Activated CD4-positive, alpha-beta T cell treated with anti-CD3 and anti-CD28 coated beads, Interleukin-2, amount 50 U/mL, for 48 hours (primary cell): ENCODE measurements at regions not wholly inside any gene's neighbourhood (a gene's known extent, or its start where the extent isn't known, plus 50 kb on each side); places are given as distances from the start of the nearest gene placed in this dataset.

Source experiments
- DNase-seq, 2 experiments: peaks; one replicate each; pipeline ENCODE4 v3.0.0-alpha.2; 2020

DNA sequence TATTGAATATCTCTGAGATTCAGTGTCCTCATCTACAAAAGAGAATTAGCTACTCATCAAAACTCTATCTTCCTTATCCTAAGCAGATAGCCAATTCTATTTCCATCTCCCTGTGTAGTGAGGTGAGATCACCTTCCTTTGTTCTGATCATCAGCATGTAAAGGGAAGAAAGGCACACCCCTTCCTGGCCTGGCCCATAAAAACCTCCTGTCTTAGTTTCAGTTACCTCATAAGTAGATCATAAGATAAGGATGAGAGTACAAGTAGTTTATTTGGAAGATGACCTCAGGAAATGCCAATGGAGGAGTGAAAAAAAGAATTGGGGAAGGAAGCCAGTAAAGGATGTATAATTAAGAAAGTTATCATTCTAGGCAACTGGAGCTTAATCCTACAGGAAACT, 114.5 kb upstream of the GADL1 start:
- DNase-seq: no peak

DNA sequence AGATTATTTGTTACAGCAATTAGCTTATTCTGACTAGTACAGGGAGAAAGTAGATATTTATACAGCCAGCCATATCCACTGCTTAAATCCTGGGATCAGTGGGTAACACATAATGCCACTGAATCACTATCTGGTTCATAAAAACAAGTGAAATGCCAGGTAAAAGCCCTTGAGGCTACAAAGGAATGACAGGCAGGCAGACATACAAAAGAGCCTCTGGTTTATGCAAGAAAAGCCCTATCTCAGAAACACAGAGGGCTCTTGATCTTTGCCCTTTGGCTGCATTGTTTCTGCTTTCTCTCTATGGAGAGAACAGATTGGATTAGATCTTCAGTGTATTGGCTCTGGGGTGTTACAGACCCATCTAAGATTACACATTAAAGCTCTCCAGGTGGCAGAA, 115.4 kb upstream of the GADL1 start:
- DNase-seq: no peak

DNA sequence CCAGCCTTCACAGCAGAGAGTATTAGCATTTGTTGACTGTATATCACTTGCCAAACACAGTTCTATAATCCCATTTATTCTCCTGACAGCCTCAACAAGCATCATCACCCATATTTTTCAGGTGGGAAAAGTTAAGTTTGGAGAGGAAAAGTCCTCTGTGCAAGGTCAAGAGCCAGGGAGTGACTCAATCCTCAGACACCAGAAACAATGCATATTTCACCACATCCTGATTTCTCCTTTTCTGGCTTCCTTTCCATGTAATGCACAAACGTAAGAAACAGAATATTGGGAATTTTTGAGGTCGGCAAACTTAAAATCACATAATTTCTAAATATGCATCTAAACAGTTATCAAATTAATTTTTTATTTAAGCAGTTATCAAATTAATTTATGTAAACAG, 116.0 kb upstream of the GADL1 start:
- DNase-seq: no peak

DNA sequence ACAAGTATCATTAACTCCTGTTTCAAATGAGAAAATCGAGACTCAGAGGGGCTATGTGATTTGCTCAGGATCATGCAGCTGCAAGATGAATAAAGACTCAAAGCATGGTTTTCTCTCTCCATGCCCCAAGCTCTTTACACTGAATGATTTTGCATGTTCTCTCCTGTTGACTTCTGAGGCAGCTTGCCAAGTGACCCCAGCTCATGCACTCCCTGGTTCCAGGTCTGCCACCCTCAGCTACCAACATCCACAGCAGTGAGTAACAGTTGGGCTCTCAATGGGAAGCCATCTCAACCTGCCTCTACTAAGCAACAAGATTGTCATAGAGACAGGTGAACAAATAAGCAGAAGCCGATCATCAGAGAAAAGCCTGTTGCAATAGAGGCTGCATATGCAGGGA, 116.9 kb upstream of the GADL1 start:
- no peak for DNase-seq

DNA sequence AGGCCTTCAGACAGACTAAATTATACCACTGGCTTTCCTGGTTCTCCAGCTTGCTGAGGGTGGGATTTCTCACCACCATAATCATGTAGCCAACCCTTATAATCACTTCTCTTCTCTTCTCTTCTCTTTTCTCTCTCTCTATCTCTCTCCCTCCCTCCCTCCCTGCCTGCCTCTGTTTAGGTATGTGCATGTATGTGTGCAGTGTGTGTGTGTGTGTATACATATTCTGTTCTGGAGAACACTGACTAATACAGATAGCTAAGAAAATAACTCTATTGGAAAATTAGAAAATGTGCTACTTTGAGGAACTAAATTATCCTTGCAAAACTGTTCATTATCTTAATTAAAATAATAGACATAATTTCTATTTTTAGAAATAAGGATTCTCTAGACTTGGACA, 118.6 kb upstream of the GADL1 start:
- no peak for DNase-seq

DNA sequence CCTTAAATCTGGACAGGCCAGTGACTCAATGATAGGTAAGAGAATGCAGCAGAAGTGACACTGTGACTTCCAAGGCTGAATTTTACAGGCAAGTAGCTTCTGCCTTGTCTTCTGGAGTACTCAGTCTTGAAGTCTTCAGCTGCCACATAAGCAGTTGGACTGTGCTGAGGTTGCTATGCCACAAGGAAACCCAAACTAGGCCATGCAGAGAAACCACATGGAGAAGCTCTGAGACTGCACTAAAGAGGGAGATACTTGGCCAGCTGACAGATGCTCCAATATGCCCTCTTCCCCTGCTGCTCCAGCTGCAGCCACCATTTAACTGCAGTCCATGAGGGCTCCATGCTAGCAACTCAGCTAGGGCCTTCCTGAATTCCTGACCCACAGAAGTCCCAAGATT, 119.4 kb upstream of the GADL1 start:
- DNase-seq: no peak

DNA sequence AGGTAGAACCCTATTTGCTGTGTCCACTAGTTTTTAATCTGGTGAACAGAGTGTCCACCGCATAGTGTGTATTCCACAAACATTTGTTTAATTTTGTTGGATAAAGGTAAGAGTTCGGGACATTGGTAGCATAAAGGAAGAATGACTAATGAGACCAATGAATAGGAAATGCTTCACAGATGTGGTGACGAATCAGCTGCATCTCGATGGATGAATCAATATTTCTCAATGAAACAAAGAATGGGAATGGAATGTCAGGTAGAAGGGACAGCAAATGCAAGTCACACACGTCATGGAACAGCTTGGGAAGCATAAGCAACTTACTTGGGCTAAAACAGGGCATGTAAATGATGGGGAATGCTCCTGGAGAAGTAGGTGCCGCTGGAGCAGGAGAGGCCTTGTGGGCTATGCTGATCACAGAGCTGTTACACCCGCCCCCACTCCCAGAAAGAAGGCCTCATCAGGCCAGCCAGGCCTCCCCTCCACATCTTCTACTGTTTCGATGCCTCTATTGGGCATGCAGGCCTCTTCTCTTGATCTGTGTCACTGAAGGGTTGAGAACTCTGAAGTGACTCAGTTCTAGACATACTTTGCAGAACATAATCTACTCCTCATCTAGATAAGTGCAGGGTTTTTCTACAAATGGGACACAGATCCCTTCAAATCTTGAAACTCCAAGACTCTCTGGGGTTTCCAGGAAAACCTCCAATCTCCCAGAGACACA, 120.0 kb upstream of the GADL1 start:
- DNase-seq: no peak

DNA sequence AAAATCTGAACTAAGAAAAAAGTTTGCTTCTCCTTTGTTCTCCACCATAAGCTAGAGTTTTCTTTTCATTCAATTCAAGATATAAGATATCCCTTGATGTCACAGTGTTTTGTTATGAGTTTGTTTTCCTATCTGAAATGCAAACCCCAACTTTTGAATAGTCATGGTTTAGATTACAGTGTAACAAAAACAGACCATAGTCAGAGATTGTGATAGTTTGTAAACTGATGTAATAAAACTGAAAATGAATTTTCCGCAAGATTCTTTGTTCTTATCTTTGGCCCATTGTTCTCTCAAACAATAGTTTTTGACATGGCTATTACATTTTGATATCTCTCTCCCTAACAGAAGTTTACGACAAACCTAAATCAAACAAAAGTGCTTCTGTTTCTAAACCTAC, 121.7 kb upstream of the GADL1 start:
- no peak for DNase-seq

DNA sequence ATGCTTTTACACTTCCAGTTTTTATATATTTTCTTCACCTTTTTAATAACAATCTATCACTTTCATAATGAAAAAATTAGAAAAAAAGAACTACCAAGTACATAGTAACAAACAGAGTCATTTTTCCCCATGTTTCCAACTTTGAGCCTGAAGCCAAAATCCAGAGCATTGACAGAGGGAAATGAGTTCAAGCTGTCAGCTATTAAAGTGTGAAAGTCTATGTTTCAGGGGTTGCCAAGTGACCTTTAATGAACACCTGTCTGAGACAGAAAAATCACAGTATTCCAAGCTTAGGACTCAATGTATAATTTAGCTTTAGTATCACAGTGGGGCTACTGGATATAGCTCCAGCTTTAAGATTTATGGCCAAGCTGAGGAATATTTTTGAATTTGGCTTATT, 128.3 kb upstream of the GADL1 start:
- DNase-seq: no peak

DNA sequence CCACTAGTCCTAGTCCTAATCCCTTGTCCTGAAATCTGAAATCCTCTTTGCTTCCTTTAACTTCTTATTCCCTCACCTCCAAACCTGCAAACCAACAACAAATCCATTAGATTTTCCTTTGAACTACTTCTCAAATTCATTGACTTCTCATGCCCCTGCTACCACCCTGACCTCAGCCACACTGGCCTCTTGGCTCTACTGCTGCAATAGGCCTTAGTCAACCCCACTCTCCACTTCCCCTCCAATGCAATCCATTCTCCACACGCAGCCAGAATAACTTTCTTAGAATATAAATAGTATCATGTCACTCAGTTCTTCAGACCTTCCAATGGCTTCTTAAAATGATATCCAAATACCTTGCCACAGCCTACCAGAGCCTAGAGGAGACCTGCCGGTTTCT, 131.1 kb upstream of the GADL1 start:
- no peak for DNase-seq

DNA sequence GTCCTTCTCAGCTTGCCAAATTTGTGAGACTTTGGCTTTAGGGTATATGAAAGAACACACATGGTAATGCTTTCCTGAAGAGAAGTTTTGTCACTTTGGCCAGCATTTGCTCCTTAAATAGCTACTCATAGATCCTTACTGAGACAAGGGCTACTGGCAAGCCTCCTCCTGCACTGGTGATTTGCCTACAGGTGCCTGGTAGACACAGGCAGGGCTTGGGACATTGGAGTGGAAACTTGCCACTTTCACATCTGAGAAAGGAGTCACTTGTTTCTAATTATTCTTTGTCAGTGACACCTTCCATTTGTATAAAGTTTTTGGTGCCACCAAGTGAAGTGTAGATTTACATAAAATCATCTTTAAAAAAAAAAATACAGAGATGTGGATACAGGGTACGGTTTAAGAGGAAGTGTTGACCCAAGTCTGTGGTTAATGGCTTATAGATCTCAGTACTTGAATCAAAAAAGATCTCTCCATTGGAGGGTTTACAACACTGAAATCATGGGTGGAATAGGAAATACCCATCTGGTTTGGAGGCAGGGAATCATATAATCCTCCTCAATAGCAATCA, 132.8 kb upstream of the GADL1 start:
- no peak for DNase-seq

DNA sequence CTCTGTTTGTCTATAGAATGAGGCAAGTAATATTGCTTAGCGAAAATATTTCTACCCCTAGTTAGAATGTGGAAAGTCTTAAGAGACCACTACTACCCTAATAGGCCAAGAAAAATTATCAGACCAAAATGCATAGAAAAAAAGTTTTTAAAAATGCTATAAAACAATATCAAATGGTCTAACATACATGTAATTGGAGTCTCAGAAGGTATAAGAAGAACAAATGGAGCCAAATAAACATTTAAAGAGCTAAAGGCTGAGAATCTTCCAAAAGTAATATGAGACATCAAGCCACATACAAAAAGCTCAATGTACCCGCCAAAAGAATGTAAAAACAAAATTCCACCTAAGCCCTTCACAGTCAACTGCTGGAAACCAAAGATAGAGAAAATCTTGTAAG, 133.5 kb upstream of the GADL1 start:
- DNase-seq: no peak

DNA sequence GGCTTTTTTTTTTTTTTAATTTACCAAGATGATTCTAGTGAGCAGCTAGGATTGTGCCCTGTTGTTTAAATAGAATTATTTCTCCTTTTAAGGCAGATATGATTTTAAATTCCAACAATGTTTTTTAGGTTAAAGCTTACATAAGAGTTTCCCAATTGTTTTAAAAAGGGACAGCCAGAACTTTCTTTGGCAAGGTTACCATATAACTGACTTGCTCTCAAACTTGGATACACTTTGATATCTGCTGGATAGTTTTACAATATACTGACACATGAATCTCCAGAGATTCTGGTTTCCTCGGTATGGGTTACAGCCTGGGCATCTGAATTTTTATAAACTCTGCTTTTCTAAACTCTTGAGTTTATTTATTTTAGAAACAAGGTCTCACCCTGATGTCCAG, 134.3 kb upstream of the GADL1 start:
- DNase-seq: no peak

DNA sequence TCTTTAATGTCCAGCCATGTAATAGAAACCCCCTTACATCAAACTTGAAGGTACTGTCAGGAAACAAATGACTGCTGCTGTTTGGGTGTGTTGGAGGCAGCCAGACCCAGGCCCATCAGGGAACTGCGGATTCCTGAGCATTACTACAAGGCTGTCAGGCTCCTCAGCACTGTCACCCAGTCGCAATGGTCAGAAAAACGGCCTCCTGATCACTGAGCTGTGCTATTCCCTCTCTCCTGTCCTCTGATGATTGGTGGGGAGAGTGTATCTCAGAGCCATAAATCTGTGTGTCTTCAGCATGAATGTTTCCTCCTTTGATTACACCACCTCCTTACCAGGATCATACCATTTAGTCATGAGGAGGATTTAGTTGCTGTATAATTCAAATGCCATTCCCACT, 135.2 kb upstream of the GADL1 start:
- no peak for DNase-seq

DNA sequence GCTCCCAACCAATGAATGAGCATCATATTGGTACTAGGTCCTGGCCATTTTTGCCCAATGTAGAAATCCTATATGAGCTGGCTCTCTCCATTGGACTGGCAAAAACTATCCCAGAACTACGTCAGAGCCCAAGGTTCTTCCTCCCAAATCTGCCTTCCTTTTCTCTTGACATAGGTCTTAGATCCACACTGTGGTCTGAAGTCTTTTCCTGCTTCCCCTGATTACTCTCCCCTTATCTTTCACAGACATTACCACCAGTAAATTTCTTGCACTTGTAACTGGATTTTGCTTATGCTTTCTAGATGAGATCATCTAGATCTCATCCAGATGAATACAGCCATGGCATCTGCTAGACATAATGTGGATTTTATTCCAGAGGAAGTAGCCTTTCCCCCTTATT, 141.2 kb upstream of the GADL1 start:
- DNase-seq: no peak

DNA sequence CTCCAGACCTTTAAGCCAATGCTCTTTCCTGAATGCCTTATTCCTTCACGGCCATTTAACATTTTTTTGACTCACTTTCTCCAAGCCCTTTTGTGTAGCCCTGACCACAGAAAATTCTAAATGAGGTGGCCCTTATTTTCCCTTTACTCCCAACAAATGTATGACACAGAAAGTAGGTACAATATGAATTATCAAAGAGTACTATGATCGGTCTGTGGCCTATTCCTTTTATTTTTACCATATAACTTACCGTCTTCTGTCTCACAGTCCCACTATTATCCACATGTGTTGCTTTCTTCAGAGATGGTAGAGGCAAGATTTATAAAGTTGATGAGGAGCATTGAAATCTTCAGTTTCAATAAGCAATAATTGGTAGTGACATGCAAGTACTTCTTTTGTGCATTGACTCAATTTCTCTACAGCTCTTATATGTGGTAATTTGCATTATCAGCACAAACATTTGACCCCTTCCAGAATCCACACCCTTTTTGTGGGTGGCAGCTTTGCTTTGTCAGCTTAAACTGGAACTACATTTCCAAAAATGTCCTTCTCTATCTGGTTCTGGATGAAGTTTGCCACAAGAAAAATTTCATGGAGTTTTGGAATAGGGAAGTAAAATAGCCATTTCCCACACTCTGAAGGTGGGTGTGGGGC, 143.8 kb upstream of the GADL1 start:
- DNase-seq: no peak

DNA sequence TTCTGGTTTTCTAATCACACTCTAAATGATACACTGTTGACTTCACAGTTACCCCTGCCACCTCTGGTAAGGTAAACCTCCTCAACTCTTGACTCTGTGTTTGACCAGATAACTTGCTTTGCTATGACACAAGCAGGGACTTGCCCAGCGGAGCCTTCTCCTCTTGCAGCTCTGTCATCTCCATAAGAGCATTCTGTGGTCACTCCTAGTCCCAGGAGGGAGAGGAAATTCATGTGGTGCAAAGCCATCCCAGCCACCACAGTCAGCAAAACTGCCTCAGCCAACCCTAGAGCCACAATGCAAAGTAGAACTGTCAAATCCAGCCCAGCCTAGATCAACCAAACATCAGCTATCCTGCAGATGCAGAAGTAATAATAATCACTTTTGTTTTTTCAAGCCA, 144.7 kb upstream of the GADL1 start:
- no peak for DNase-seq

DNA sequence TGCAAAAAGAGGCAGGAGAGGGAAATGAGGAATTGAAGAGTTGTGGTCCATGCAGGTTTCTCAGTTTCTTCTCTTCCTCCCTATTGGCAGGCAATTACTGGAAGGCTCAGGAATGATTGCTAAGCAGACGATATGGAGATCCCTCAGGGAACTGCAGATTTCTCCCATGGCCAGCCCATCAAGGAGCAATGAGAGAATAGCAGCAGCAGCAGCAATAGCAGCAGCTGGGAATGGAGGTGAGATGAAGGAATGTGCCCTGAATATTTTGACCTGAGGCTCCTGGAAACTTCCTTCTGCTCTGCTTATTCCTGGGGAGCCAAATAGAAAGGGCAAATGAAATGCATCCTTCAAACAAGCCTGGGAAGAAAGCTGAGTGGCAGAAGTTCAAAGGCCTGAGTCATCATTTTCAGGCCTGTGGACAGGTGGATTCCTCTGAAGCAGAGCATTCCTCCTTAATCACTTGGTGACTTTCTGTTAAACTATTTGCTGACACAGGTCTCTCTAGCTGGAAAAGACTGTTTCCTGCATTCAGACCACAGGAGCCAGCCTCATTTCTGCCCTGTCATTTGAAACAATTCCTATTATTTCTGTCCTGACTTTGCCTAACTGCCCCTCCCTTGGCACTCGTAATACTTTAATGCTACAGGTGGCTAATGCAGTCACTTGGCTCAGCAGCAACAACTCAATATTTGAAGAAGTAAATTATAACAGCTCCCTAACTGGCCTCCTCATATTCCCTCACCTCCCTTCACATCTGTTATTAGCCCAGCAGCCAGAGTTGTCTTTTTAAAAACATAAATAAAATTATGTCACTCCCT, 146.9 kb upstream of the GADL1 start:
- DNase-seq: no peak

DNA sequence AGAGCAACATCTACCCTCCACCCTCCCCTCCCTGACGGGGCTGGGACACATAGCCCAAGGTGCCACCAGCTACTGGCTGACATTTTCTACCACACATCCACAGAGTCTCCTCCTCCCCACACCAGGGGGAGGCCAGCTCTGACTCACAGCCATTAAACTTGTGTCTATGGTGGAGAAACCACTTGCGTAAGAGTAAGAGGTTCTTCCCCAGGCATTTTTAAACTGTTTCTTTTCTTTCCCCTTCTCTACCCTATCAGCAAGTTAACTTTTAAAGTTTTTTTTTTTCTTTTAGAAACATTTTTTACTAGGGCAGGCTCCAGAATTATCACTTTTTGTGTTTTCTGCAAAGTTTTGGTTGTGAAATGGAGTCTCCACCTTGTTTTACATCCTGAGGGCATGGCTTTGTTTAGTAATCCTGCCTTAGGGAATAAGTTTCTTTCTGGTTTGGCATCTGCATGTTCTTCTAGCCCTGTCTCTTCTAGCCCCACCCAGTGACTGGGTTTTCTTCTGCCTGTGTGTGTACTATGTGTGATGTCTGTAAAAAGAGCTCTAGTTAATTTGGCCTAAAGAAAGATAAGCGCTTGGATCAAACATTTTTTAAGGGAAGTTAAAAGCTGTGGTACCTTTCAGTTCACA, 148.8 kb upstream of the GADL1 start:
- no peak for DNase-seq

DNA sequence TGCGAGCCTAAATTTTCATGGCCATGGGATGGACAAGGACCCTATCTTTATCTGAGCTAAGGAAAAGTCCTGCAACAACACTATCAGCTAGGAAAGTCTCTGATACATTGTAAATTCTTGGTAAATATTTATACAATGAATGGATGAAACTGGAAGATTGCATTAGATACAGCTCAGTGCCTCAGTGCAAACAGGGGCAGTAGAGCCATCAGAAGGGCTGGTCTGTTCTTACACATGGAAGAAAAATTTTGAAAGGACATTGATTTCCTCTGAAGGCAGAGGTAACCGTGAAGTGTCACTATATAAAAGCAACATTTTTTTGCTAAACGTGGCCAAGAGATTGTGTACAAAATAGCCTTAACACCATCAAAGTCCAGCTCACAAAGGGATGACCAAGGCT, 153.2 kb upstream of the GADL1 start:
- no peak for DNase-seq

DNA sequence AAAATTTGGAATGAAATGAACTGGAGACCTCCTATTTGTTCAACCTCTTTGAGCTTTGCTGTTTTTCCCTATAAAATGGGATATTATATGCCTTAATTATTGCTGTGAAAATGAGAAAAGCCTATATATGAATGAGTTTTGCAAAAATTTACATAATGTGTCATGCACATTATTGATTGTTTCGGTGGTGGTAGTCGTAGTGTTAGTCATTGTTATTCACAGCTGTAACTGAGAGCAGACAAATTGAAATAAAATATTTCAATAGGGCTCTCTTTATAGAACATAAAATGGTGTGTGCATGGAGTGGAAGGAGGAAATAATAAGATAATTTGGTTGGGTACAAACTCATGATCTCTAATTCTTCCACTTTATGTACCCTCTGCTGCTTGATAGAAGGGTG, 153.7 kb upstream of the GADL1 start:
- no peak for DNase-seq

DNA sequence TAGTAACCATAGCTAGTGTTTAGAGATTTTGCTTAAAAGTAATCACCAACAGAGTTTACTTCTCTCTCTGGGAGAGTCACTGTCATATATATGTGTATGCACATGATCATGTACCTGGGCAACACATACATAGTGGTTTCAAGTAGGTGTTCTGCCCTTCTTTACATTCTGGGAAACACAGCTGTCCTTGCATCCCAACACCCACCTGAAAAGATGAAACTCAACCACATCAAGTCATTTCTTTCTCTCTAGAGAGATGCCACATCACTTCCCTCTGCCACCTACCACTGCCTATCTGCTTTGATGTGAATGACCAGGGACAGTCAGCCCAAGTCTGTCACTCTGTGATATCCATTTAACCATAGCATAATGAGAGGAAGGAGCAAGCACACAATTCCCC, 155.8 kb upstream of the GADL1 start:
- no peak for DNase-seq

DNA sequence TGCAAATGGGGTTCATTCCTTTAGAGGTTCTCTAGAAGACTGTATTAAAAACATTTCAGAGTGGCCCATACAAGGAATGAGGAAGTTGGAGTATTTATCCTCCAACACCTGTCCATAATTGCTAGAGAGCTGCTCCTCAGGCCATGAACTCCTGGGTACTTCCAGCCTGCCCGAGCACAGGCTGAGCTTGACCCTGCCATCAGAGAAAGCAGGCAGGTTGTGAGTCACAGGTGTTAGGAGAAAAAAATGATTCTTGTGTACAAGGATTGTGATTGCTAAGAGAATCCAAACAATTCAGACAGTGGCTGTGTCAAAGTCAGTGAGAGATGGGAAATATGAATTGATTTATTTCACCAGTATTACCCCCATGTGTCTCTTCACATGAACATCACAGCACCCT, 156.8 kb upstream of the GADL1 start:
- no peak for DNase-seq
